AG04450 (cell line): ENCODE measurements at regions not wholly inside any gene's neighbourhood (a gene's known extent, or its start where the extent isn't known, plus 50 kb on each side); places are given as distances from the start of the nearest gene placed in this dataset.

ENCODE experiments used
- CTCF ChIA-PET: fragments of 300-600, 350-600 bp; formaldehyde crosslinking; extraction: SDS; loops from one replicate; lab custom pipeline; 2022; ENCODE audit warnings: antibody characterized with exemption, inconsistent platforms; lab: Charles Lee
- POLR2A ChIA-PET: fragments of 350-600 bp; formaldehyde crosslinking; extraction: SDS; loops from one replicate; lab custom pipeline; 2021; ENCODE audit warnings: antibody characterized with exemption, inconsistent platforms; lab: Yijun Ruan, JAX
- DNase-seq: peaks from one replicate; pipeline ENCODE4 v3.0.0-alpha.2; 2011; ENCODE audit warnings: low read depth, low spot score
- H3K27ac ChIP-seq: one replicate; pipeline ENCODE4 v1.5.1; 2012; ENCODE audit warnings: low read depth, low read length, control low read depth
- H3K27me3 ChIP-seq: one replicate; pipeline ENCODE4 v1.6.0; 2012; ENCODE audit warnings: low read length; ENCODE audit not compliant: control insufficient read depth, insufficient read depth
- H3K4me3 ChIP-seq: 2 replicates; pipeline ENCODE4 v1.5.1; 2011; ENCODE audit warnings: mild to moderate bottlenecking, low read depth, low read length, control low read depth
- H3K9me3 ChIP-seq: 2 replicates; pipeline ENCODE4 v1.5.1; 2012; ENCODE audit warnings: low read length; ENCODE audit not compliant: control insufficient read depth, insufficient read depth
- CTCF ChIP-seq: IDR thresholded peaks from 2 replicates; pipeline ENCODE4 v1.5.1; 2011; ENCODE audit warnings: low read depth, low read length, control low read depth, inconsistent platforms

- ChIA-PET POLR2A (no interaction called here), CTCF (interaction anchor here (1.1 kb wide), 1 partner anchor 43 kb away, joined by 3 read pairs; no protein-coding TSS in a partner anchor)
- no peak overlapping the region for H3K27ac ChIP-seq
Observed at GRCh38 chr7:121503730-121504129, 107.6 kb upstream of the FAM3C start.

GRCh38 chr7:121503039-121503438 lies 106.9 kb upstream of the FAM3C start:
- Histone ChIP-seq H3K27ac (no peak overlapping the region), H3K27me3 (no peaks in the 10 kb centered on the region), H3K9me3 (no peaks in the 10 kb centered on the region), H3K4me3 (no peak overlapping the region)
- CTCF ChIA-PET, result interaction anchor here (1.0 to 1.1 kb wide), 2 partner anchors 44 to 107 kb away, joined by 3 read pairs; partner anchors contain the start of gene FAM3C
- TF ChIP-seq CTCF, result no peak
- DNase-seq, result no peak
- POLR2A ChIA-PET, result no interaction called here

More at GRCh38 chr7:121503730-121504129, 107.6 kb upstream of the FAM3C start:
- Histone ChIP-seq H3K4me3 (no peak overlapping the region), H3K9me3 (no peaks in the 10 kb centered on the region), H3K27me3 (no peaks in the 10 kb centered on the region)
- no peak for TF ChIP-seq CTCF
- no peak for DNase-seq

- POLR2A ChIA-PET, result no interaction called here
- no peaks in the 10 kb centered on the region for H3K27me3 ChIP-seq
- no peaks in the 10 kb centered on the region for H3K9me3 ChIP-seq
- DNase-seq, result no peak
- no peak for TF ChIP-seq CTCF
- CTCF ChIA-PET, result no interaction called here
- no peak overlapping the region for H3K27ac ChIP-seq
- H3K4me3 ChIP-seq, result no peak overlapping the region
Observed at GRCh38 chr7:121501566-121501965, 105.5 kb upstream of the FAM3C start.

GRCh38 chr7:121500360-121501058 lies 104.4 kb upstream of the FAM3C start:
- Histone ChIP-seq H3K4me3 (no peak overlapping the region), H3K27me3 (no peaks in the 10 kb centered on the region), H3K9me3 (no peaks in the 10 kb centered on the region), H3K27ac (no peak overlapping the region)
- DNase-seq, result no peak
- CTCF ChIA-PET, result no interaction called here
- no peak for TF ChIP-seq CTCF
- POLR2A ChIA-PET, result no interaction called here

- DNase-seq, result no peak
- no peaks in the 10 kb centered on the region for H3K27me3 ChIP-seq
- no peaks in the 10 kb centered on the region for H3K9me3 ChIP-seq
- no peak overlapping the region for H3K4me3 ChIP-seq
- no peak overlapping the region for H3K27ac ChIP-seq
- POLR2A ChIA-PET, result no interaction called here
- CTCF ChIA-PET, result no interaction called here
- TF ChIP-seq CTCF, result no peak
Observed at GRCh38 chr7:121499624-121500023, 103.5 kb upstream of the FAM3C start.
